ENCODE measurements at regions not wholly inside any gene's neighbourhood (a gene's known extent, or its start where the extent isn't known, plus 50 kb on each side); places are given as distances from the start of the nearest gene placed in this dataset.
A peak's percentile ranks its signal among the peaks of the same experiment; 100 is the strongest.

- TF ChIP-seq CTCF (IDR thresholded peaks at IDR 0.05; ENCODE audit: low read depth, low read length), result no peak
- no peak for DNase-seq (ENCODE audit: low read depth in 2 of 2)
- H3K4me3 ChIP-seq (replicated peaks in 1 of 2; ENCODE audit: low read depth in 2 of 2, low read length in 2 of 2), result no peak overlapping the region
Measured at GRCh38 chr12:124428792-124429281, 133.9 kb downstream of the RFLNA start.

GRCh38 chr12:124428136-124428791 lies 133.4 kb downstream of the RFLNA start:
- peak; percentile 73 for DNase-seq (ENCODE audit: low read depth in 2 of 2)
- TF ChIP-seq CTCF (IDR thresholded peaks at IDR 0.05; ENCODE audit: low read depth, low read length), result no peak
- H3K4me3 ChIP-seq (replicated peaks in 1 of 2; ENCODE audit: low read depth in 2 of 2, low read length in 2 of 2), result no peak overlapping the region

- DNase-seq (ENCODE audit: low read depth in 2 of 2), result no peak
- H3K4me3 ChIP-seq (replicated peaks in 1 of 2; ENCODE audit: low read depth in 2 of 2, low read length in 2 of 2), result no peak overlapping the region
- TF ChIP-seq CTCF (IDR thresholded peaks at IDR 0.05; ENCODE audit: low read depth, low read length), result no peak
Measured at GRCh38 chr12:124426594-124427555, 132.0 kb downstream of the RFLNA start.

GRCh38 chr12:124425667-124426066 lies 130.8 kb downstream of the RFLNA start:
- no peak for DNase-seq (ENCODE audit: low read depth in 2 of 2)
- no peak for TF ChIP-seq CTCF (IDR thresholded peaks at IDR 0.05; ENCODE audit: low read depth, low read length)
- no peak overlapping the region for H3K4me3 ChIP-seq (replicated peaks in 1 of 2; ENCODE audit: low read depth in 2 of 2, low read length in 2 of 2)

GRCh38 chr12:124424516-124424905 lies 129.6 kb downstream of the RFLNA start:
- no peak for TF ChIP-seq CTCF (IDR thresholded peaks at IDR 0.05; ENCODE audit: low read depth, low read length)
- no peak overlapping the region for H3K4me3 ChIP-seq (replicated peaks in 1 of 2; ENCODE audit: low read depth in 2 of 2, low read length in 2 of 2)
- no peak for DNase-seq (ENCODE audit: low read depth in 2 of 2)

DNA sequence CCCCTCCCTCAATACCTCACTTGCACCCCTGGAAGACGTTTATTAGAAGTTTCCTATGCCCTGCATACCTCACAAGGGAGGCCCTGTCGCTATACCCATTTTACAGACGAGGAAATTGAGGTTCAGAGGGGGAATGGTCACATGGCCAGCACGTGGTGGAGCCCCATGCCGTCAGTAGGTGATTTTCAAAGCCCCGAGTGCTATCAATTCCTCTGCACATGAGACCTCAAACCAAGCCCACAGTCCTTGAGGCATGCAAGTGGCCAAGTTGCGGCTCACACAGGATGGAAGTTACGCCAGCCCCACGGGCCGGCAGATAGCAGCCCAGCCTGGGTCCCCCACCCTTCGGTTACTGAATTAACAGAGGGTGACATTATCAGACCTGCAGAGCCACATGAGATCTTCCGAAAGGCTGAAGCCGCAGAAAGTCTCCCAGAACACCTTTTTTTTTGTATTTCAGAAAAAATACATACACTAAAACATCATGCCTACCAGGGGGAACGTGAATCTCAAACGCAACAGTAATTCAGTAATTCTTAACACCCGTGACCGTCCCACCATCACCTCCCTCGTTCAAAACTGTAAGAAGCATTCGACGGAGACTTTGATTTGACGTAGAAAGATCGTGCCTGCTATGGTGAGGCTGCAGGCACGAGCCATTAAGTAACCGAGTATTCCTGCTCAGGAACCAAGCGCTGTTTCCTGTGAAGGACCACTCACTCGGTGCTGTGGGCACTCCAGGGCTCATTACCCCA lies 129.0 kb downstream of the RFLNA start:
- no peak for DNase-seq (ENCODE audit: low read depth in 2 of 2)
- no peak for TF ChIP-seq CTCF (IDR thresholded peaks at IDR 0.05; ENCODE audit: low read depth, low read length)
- peak overlapping the region in 1 of 2 donors; percentile 36 for H3K4me3 ChIP-seq (replicated peaks in 1 of 2; ENCODE audit: low read depth in 2 of 2, low read length in 2 of 2)
